Astrocyte (in vitro differentiated cells and primary cell): ENCODE measurements at regions not wholly inside any gene's neighbourhood (a gene's known extent, or its start where the extent isn't known, plus 50 kb on each side); places are given as distances from the start of the nearest gene placed in this dataset.

Source experiments
- DNase-seq: peaks from one replicate; pipeline ENCODE4 v3.0.0-alpha.2; 2010; ENCODE audit warnings: low read depth
- FAIRE-seq: peaks from 2 replicates; lab custom pipeline; 2011; peaks lifted over from hg19 to GRCh38; lab: Jason Lieb, UNC
- H2AFZ ChIP-seq: 2 replicates; pipeline ENCODE4 v1.6.0; 2012; ENCODE audit warnings: low read depth, low read length, inconsistent platforms
- H3K27ac ChIP-seq: 2 replicates; pipeline ENCODE4 v1.5.1; 2011; ENCODE audit warnings: low read depth, low read length, inconsistent platforms
- H3K27me3 ChIP-seq: 2 replicates; pipeline ENCODE4 v1.6.0; 2011; ENCODE audit warnings: low read length, inconsistent platforms; ENCODE audit not compliant: insufficient read depth
- H3K36me3 ChIP-seq: 2 replicates; pipeline ENCODE4 v1.5.1; 2011; ENCODE audit warnings: low read length, inconsistent platforms; ENCODE audit not compliant: insufficient read depth
- H3K4me1 ChIP-seq: 2 replicates; pipeline ENCODE4 v1.5.1; 2011; ENCODE audit warnings: low read length, inconsistent platforms; ENCODE audit not compliant: insufficient read depth
- H3K4me2 ChIP-seq: 2 replicates; pipeline ENCODE4 v1.6.0; 2012; ENCODE audit warnings: low read length, inconsistent platforms
- H3K4me3 ChIP-seq: 2 replicates; pipeline ENCODE4 v1.5.1; 2011; ENCODE audit warnings: low read depth, mild to moderate bottlenecking, low read length, inconsistent platforms; ENCODE audit not compliant: insufficient read depth
- H3K79me2 ChIP-seq: 2 replicates; pipeline ENCODE4 v1.6.0; 2012; ENCODE audit warnings: mild to moderate bottlenecking, low read length, inconsistent platforms; ENCODE audit not compliant: insufficient read depth
- H3K9ac ChIP-seq: 2 replicates; pipeline ENCODE4 v1.6.0; 2012; ENCODE audit warnings: mild to moderate bottlenecking, low read length, inconsistent platforms
- H3K9me3 ChIP-seq: 2 replicates; pipeline ENCODE4 v1.5.1; 2012; ENCODE audit warnings: low read depth, mild to moderate bottlenecking, low read length, inconsistent platforms; ENCODE audit not compliant: insufficient read depth
- H4K20me1 ChIP-seq: 2 replicates; pipeline ENCODE4 v1.6.0; 2012; ENCODE audit warnings: low read length, inconsistent platforms; ENCODE audit not compliant: insufficient read depth
- H3K27ac Mint-ChIP-seq: one replicate; pipeline ENCODE4 v1.8.0; 2021; ENCODE audit warnings: mild to moderate bottlenecking, mixed read lengths; ENCODE audit not compliant: unreplicated experiment
- H3K27me3 Mint-ChIP-seq: one replicate; pipeline ENCODE4 v1.8.0; 2021; ENCODE audit warnings: low read depth, mixed read lengths; ENCODE audit not compliant: unreplicated experiment
- H3K36me3 Mint-ChIP-seq: one replicate; pipeline ENCODE4 v1.8.0; 2021; ENCODE audit warnings: low read depth, mixed read lengths; ENCODE audit not compliant: unreplicated experiment
- H3K4me1 Mint-ChIP-seq: one replicate; pipeline ENCODE4 v1.8.0; 2021; ENCODE audit warnings: low read depth, mixed read lengths; ENCODE audit not compliant: unreplicated experiment
- H3K4me3 Mint-ChIP-seq: one replicate; pipeline ENCODE4 v1.8.0; 2021; ENCODE audit warnings: mild to moderate bottlenecking, moderate library complexity, mixed read lengths; ENCODE audit not compliant: unreplicated experiment
- H3K9me3 Mint-ChIP-seq: one replicate; pipeline ENCODE4 v1.8.0; 2021; ENCODE audit warnings: mild to moderate bottlenecking, mixed read lengths; ENCODE audit not compliant: unreplicated experiment
- CTCF ChIP-seq: IDR thresholded peaks from 2 replicates; pipeline ENCODE4 v1.5.1; 2011; ENCODE audit warnings: low read depth, mild to moderate bottlenecking, inconsistent platforms, low read length, moderate library complexity; ENCODE audit not compliant: insufficient read depth
- EZH2 ChIP-seq: IDR thresholded peaks from 2 replicates; pipeline ENCODE4 v1.6.1; 2012; ENCODE audit warnings: mild to moderate bottlenecking, low read length, inconsistent platforms; ENCODE audit not compliant: insufficient read depth

GRCh38 chr2:106306387-106306786, 112.3 kb upstream of the UXS1 start:
- Histone ChIP-seq H3K79me2 (no peaks in the 10 kb centered on the region), H3K4me3 (no peak overlapping the region), H3K4me1 (no peaks in the 10 kb centered on the region), H3K9ac (no peak overlapping the region), H3K27ac (no peak overlapping the region), H3K4me2 (no peak overlapping the region), H3K36me3 (no peaks in the 10 kb centered on the region), H2AFZ (no peak overlapping the region), H4K20me1 (no peaks in the 10 kb centered on the region), H3K9me3 (no peaks in the 10 kb centered on the region), H3K27me3 (no peaks in the 10 kb centered on the region)
- no peak overlapping the region for H3K27ac Mint-ChIP-seq
- TF ChIP-seq EZH2 (no peak), CTCF (no peak)
- no peaks in the 10 kb centered on the region for H3K4me1 Mint-ChIP-seq
- H3K4me3 Mint-ChIP-seq = no peak overlapping the region
- no peaks in the 10 kb centered on the region for H3K36me3 Mint-ChIP-seq
- no peaks in the 10 kb centered on the region for H3K9me3 Mint-ChIP-seq
- peaks cover 4% of the 10 kb centered on the region for H3K27me3 Mint-ChIP-seq
- no peak for FAIRE-seq
- no peak for DNase-seq

- H3K27ac ChIP-seq = no peak overlapping the region
- no peaks in the 10 kb centered on the region for H3K27me3 ChIP-seq
- no peaks in the 10 kb centered on the region for H3K9me3 Mint-ChIP-seq
- H4K20me1 ChIP-seq = no peaks in the 10 kb centered on the region
- H3K27ac Mint-ChIP-seq = no peak overlapping the region
- H3K36me3 Mint-ChIP-seq = no peaks in the 10 kb centered on the region
- H3K4me1 Mint-ChIP-seq = no peaks in the 10 kb centered on the region
- H3K4me1 ChIP-seq = no peaks in the 10 kb centered on the region
- no peaks in the 10 kb centered on the region for H3K36me3 ChIP-seq
- no peak overlapping the region for H3K9ac ChIP-seq
- H3K79me2 ChIP-seq = no peaks in the 10 kb centered on the region
- H2AFZ ChIP-seq = no peak overlapping the region
- H3K9me3 ChIP-seq = no peaks in the 10 kb centered on the region
- no peak for FAIRE-seq
- no peak overlapping the region for H3K4me3 Mint-ChIP-seq
- TF ChIP-seq CTCF (no peak), EZH2 (no peak)
- no peak for DNase-seq
- H3K4me2 ChIP-seq = no peak overlapping the region
- H3K4me3 ChIP-seq = no peak overlapping the region
- H3K27me3 Mint-ChIP-seq = peaks cover 4% of the 10 kb centered on the region
Measured at GRCh38 chr2:106304612-106305184, 110.6 kb upstream of the UXS1 start.

- H3K4me2 ChIP-seq = no peak overlapping the region
- DNase-seq (no peak), FAIRE-seq (no peak)
- no peaks in the 10 kb centered on the region for H3K36me3 Mint-ChIP-seq
- H3K4me1 ChIP-seq = no peaks in the 10 kb centered on the region
- no peak overlapping the region for H3K4me3 Mint-ChIP-seq
- peaks cover 5% of the 10 kb centered on the region for H3K4me1 Mint-ChIP-seq
- H3K27ac ChIP-seq = no peak overlapping the region
- no peaks in the 10 kb centered on the region for H3K9me3 Mint-ChIP-seq
- no peak overlapping the region for H3K27ac Mint-ChIP-seq
- H3K9me3 ChIP-seq = no peaks in the 10 kb centered on the region
- no peak overlapping the region for H2AFZ ChIP-seq
- H3K36me3 ChIP-seq = no peaks in the 10 kb centered on the region
- H3K27me3 Mint-ChIP-seq = no peaks in the 10 kb centered on the region
- no peaks in the 10 kb centered on the region for H4K20me1 ChIP-seq
- TF ChIP-seq EZH2 = no peak
- no peak for TF ChIP-seq CTCF
- H3K79me2 ChIP-seq = no peaks in the 10 kb centered on the region
- no peak overlapping the region for H3K9ac ChIP-seq
- peaks cover 2% of the 10 kb centered on the region for H3K27me3 ChIP-seq
- no peak overlapping the region for H3K4me3 ChIP-seq
Measured at GRCh38 chr2:106299696-106300095, 105.6 kb upstream of the UXS1 start.
